IMR-90 (cell line): ENCODE measurements at regions not wholly inside any gene's neighbourhood (a gene's known extent, or its start where the extent isn't known, plus 50 kb on each side); places are given as distances from the start of the nearest gene placed in this dataset.

Experiments used
- ATAC-seq: fragments of 200-7000 bp; cut with Tn5 transposase; 2 replicates; pipeline ENCODE4 v1.9.1; 2020; ENCODE audit warnings: low read depth, mild to moderate bottlenecking, moderate library complexity
- BruUV-seq: library from RNA; stranded (reverse); fragments of 400-500 nt; replicated peaks from 2 replicates; lab custom pipeline; 2021; lab: Mats Ljungman, UMichigan
- CTCF ChIA-PET: fragments of 300-600 bp; formaldehyde crosslinking; extraction: SDS; loops from one replicate; lab custom pipeline; 2021; ENCODE audit warnings: antibody characterized with exemption; lab: Yijun Ruan, JAX
- POLR2A ChIA-PET: fragments of 300-600 bp; sonication (Branson Sonifier 250); formaldehyde crosslinking; loops from one replicate; lab custom pipeline; 2022; ENCODE audit warnings: antibody characterized with exemption; ENCODE audit not compliant: unreplicated experiment; lab: Charles Lee
- DNase-seq: peaks from one replicate; pipeline ENCODE4 v3.0.0; 2013
- H2AFZ ChIP-seq: replicated peaks from 2 replicates; pipeline ENCODE3; 2013; ENCODE audit warnings: low read length, mild to moderate bottlenecking; ENCODE audit not compliant: poor library complexity
- H2AK5ac ChIP-seq: 2 replicates; pipeline ENCODE4 v1.6.1; 2013; ENCODE audit warnings: low read depth, low read length, inconsistent platforms
- H2AK9ac ChIP-seq: replicated peaks from 2 replicates; pipeline ENCODE3; 2013; ENCODE audit warnings: mild to moderate bottlenecking, low read depth, low read length, moderate library complexity; ENCODE audit not compliant: poor library complexity
- H2BK120ac ChIP-seq: 2 replicates; pipeline ENCODE4 v1.6.1; 2013; ENCODE audit warnings: low read depth, low read length, inconsistent platforms
- H2BK15ac ChIP-seq: 3 replicates; pipeline ENCODE4 v1.6.1; 2013; ENCODE audit warnings: low read depth, low read length, inconsistent platforms
- H2BK20ac ChIP-seq: 2 replicates; pipeline ENCODE4 v1.6.1; 2013; ENCODE audit warnings: low read depth, mild to moderate bottlenecking, inconsistent platforms, low read length, moderate library complexity
- H2BK5ac ChIP-seq: 2 replicates; pipeline ENCODE4 v1.6.1; 2013; ENCODE audit warnings: mild to moderate bottlenecking, low read depth, low read length, inconsistent platforms; ENCODE audit not compliant: poor library complexity, severe bottlenecking
- H3K14ac ChIP-seq: replicated peaks from 2 replicates; pipeline ENCODE4 v1.6.1; 2013; ENCODE audit warnings: low read depth, low read length, inconsistent platforms
- H3K18ac ChIP-seq: 2 replicates; pipeline ENCODE4 v1.6.1; 2013; ENCODE audit warnings: low read depth, low read length, control low read depth
- H3K23ac ChIP-seq: 2 replicates; pipeline ENCODE4 v1.6.1; 2013; ENCODE audit warnings: low read depth, low read length, inconsistent platforms
- H3K27ac ChIP-seq: 2 replicates; pipeline ENCODE4 v1.5.1; 2013; ENCODE audit warnings: mild to moderate bottlenecking, control low read depth, low read length; ENCODE audit not compliant: insufficient read depth
- H3K27me3 ChIP-seq: 2 replicates; pipeline ENCODE4 v1.6.1; 2013; ENCODE audit warnings: low read length; ENCODE audit not compliant: control insufficient read depth, insufficient read depth
- H3K36me3 ChIP-seq: 2 replicates; pipeline ENCODE4 v1.6.1; 2013; ENCODE audit warnings: low read length, mixed read lengths; ENCODE audit not compliant: control insufficient read depth, insufficient read depth
- H3K4ac ChIP-seq: 2 replicates; pipeline ENCODE4 v1.6.1; 2013; ENCODE audit warnings: low read depth, low read length, inconsistent platforms
- H3K4me1 ChIP-seq: 2 replicates; pipeline ENCODE4 v1.6.1; 2013; ENCODE audit warnings: low read length, mixed read lengths; ENCODE audit not compliant: control insufficient read depth, insufficient read depth
- H3K4me2 ChIP-seq: 2 replicates; pipeline ENCODE4 v1.6.1; 2013; ENCODE audit warnings: low read depth, mild to moderate bottlenecking, control low read depth, low read length, moderate library complexity
- H3K4me3 ChIP-seq: 2 replicates; pipeline ENCODE4 v1.5.1; 2013; ENCODE audit warnings: low read depth, mild to moderate bottlenecking, control low read depth, low read length, moderate library complexity; ENCODE audit not compliant: insufficient read depth
- H3K56ac ChIP-seq: 2 replicates; pipeline ENCODE4 v1.6.1; 2013; ENCODE audit warnings: low read length, inconsistent platforms; ENCODE audit not compliant: insufficient read depth; ENCODE audit errors: extremely low read depth
- H3K79me1 ChIP-seq, 2 experiments: 2 replicates each; pipeline ENCODE4 v1.6.1; 2013; ENCODE audit warnings: low read length in 2 of 2, inconsistent platforms in 1 of 2, low read depth in 1 of 2
- H3K9ac ChIP-seq: 2 replicates; pipeline ENCODE4 v1.6.1; 2013; ENCODE audit warnings: low read depth, low read length, control low read depth
- H3K9me1 ChIP-seq: 2 replicates; pipeline ENCODE4 v1.6.1; 2013; ENCODE audit warnings: low read length, inconsistent platforms; ENCODE audit not compliant: insufficient read depth
- H3K9me3 ChIP-seq: 2 replicates; pipeline ENCODE4 v1.6.1; 2013; ENCODE audit warnings: low read length; ENCODE audit not compliant: control insufficient read depth, insufficient read depth
- H4K20me1 ChIP-seq: 2 replicates; pipeline ENCODE4 v1.6.1; 2013; ENCODE audit warnings: low read length, inconsistent platforms; ENCODE audit not compliant: insufficient read depth
- H4K5ac ChIP-seq: 2 replicates; pipeline ENCODE4 v1.6.1; 2013; ENCODE audit warnings: mild to moderate bottlenecking, low read depth, low read length, control low read depth
- H4K8ac ChIP-seq, 2 experiments: 2 replicates each; pipeline ENCODE4 v1.6.1; 2013; ENCODE audit warnings: low read depth in 2 of 2, low read length in 2 of 2, control low read depth in 1 of 2, inconsistent platforms in 1 of 2
- H4K91ac ChIP-seq: 2 replicates; pipeline ENCODE4 v1.6.1; 2013; ENCODE audit warnings: low read depth, low read length, inconsistent platforms; ENCODE audit not compliant: insufficient read depth
- RCOR1 ChIP-seq: IDR thresholded peaks from 2 replicates; pipeline ENCODE4 v1.6.1; 2012; ENCODE audit warnings: mild to moderate bottlenecking, low read length, improper control_type of control experiment; ENCODE audit not compliant: insufficient replicate concordance
- WGBS, 2 experiments: methylation state at CpG; one replicate each; pipeline versions ENCODE4 v1.1.5 to v1.1.7; 2013; ENCODE audit warnings: missing lambda C conversion rate in 2 of 2; ENCODE audit not compliant: insufficient read length in 1 of 2; ENCODE audit errors: extremely low coverage in 2 of 2; 5-methylcytosine and 5-hydroxymethylcytosine counted together
- dilution Hi-C: fragments of 300-500 bp; cut with HindIII; formaldehyde crosslinking; loops from one replicate; pipeline ENCODE4 v1.14.3; 2018; ENCODE audit warnings: low sequenced_read_pairs; ENCODE audit not compliant: unreplicated experiment
- in situ Hi-C: fragments of 300-500 bp; cut with MboI; formaldehyde crosslinking; loops from 3 replicates; pipeline ENCODE4 v1.14.3; 2019; ENCODE audit warnings: low sequenced_read_pairs, inconsistent platforms, mixed read lengths
- intact Hi-C: fragments of 100-400 bp; cut with micrococcal nuclease; formaldehyde crosslinking; loops from 2 replicates; pipeline ENCODE4 v1.10.0; 2022

- TF ChIP-seq RCOR1: no peak
- Histone ChIP-seq H3K4me3 (no peak overlapping the region), H3K27ac (no peak overlapping the region), H2BK20ac (no peak overlapping the region), H3K23ac (no peak overlapping the region), H3K4me1 (peaks cover 9% of the 10 kb centered on the region), H2AK5ac (no peak overlapping the region), H3K18ac (no peak overlapping the region), H2BK15ac (no peak overlapping the region), H4K5ac (no peak overlapping the region), H4K20me1 (no peaks in the 10 kb centered on the region), H3K4ac (no peak overlapping the region), H3K56ac (no peak overlapping the region), H3K9ac (no peak overlapping the region), H2AFZ (no peak overlapping the region), H3K79me1 (no peaks in the 10 kb centered on the region), H3K36me3 (no peaks in the 10 kb centered on the region), H4K91ac (no peak overlapping the region), H3K9me3 (no peaks in the 10 kb centered on the region), H2BK120ac (no peak overlapping the region), H3K27me3 (no peaks in the 10 kb centered on the region), H3K4me2 (no peak overlapping the region), H3K14ac (no peak overlapping the region; the same call in 1 of the 2 replicates), H3K9me1 (no peaks in the 10 kb centered on the region; the same call in 1 of the 2 replicates), H2BK5ac (no peak overlapping the region), H2AK9ac (no peak overlapping the region), H4K8ac (no peak overlapping the region)
- dilution Hi-C loops (no loop called here), intact Hi-C loops (no loop called here), in situ Hi-C loops (no loop called here)
- ChIA-PET CTCF (interaction anchor here (1.3 kb wide), 1 partner anchor 10 kb away, joined by 3 read pairs; no protein-coding TSS in a partner anchor), POLR2A (no interaction called here)
- no TSS peak for BruUV-seq
- DNase-seq (no peak), ATAC-seq (no peak)
- WGBS, 2 experiments: 95% methylated on average over 5 of the region's 9 CpGs; no CpG with 5 or more reads in 1 of the 2 experiments
These were observed 69.1 kb upstream of the CTLA4 start for GRCh38 chr2:203798296-203799087.
